ENCODE measurements at regions not wholly inside any gene's neighbourhood (a gene's known extent, or its start where the extent isn't known, plus 50 kb on each side); places are given as distances from the start of the nearest gene placed in this dataset.

DNA sequence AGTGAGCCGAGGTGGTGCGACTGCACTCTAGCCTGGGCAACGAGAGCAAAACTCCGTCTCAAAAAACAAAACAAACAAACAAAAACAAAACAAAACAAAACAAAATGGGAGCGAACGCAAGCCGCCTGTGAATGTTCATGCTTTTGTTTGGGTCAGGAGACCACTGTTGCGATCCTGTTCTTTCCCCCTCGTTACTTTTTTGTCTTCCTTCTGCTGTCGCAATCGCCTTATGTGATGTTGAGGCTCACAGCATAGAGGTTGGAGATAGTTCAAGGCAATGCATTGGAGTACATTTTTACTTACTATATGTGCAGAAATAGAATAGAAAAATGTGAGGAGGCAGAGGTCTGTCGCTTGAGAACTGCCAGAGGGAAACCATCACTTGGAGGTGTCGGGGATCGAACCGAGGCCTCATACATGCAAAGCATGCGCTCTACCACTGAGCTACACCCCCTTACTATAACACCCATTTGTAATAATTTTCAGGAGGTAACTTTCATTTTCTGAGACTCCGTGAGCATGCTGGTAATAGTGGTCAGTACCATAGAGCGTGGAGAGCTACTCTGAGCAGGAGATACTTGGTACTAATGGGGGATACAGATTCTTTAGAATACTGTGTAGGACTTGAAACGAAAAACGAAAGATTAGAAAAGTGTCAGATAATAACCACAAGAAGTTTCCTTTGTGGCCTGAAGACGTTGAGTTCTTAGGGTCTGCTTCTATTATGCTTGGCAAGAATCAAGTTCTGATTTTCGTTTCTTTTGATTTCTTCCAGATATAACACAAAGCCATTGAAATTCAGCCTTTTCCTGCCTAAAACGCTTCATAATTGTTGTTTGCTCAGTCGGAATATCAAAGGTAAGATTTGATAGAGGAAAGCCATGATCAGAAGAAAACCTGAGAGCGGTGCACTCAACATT is 121.1 kb downstream of the TRIM27 start:
- TF ChIP-seq, protein P1, sequence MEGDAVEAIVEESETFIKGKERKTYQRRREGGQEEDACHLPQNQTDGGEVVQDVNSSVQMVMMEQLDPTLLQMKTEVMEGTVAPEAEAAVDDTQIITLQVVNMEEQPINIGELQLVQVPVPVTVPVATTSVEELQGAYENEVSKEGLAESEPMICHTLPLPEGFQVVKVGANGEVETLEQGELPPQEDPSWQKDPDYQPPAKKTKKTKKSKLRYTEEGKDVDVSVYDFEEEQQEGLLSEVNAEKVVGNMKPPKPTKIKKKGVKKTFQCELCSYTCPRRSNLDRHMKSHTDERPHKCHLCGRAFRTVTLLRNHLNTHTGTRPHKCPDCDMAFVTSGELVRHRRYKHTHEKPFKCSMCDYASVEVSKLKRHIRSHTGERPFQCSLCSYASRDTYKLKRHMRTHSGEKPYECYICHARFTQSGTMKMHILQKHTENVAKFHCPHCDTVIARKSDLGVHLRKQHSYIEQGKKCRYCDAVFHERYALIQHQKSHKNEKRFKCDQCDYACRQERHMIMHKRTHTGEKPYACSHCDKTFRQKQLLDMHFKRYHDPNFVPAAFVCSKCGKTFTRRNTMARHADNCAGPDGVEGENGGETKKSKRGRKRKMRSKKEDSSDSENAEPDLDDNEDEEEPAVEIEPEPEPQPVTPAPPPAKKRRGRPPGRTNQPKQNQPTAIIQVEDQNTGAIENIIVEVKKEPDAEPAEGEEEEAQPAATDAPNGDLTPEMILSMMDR (IDR thresholded peaks at IDR 0.05; ENCODE audit: insufficient read depth, low read length, poor library complexity, severe bottlenecking), result no peak
- no peak for TF ChIP-seq EZH2phosphoT487 (conservative IDR thresholded peaks at IDR 0.05; ENCODE audit: low read length)
